ENCODE measurements at regions not wholly inside any gene's neighbourhood (a gene's known extent, or its start where the extent isn't known, plus 50 kb on each side); places are given as distances from the start of the nearest gene placed in this dataset.

GRCh38 chr5:136513430-136513829 lies 148.1 kb upstream of the TRPC7 start:
- no peak overlapping the region for H3K4me3 ChIP-seq (ENCODE audit: extremely low read depth in 1 of 4, insufficient read depth in 2 of 4, low read depth in 3 of 4, low read length in 4 of 4)
- H3K4me2 ChIP-seq (ENCODE audit: insufficient read depth in 1 of 2, low read depth in 2 of 2, low read length in 2 of 2), result no peak overlapping the region
- no peaks in the 10 kb centered on the region for H3K23me2 ChIP-seq (ENCODE audit: low read depth, low read length)
- no peak overlapping the region for H4K8ac ChIP-seq (ENCODE audit: extremely low read depth, insufficient read depth, low read length)
- FAIRE-seq (no peak), DNase-seq (ENCODE audit: low read depth in 1 of 2, low spot score in 2 of 2) (no peak)
- H4K91ac ChIP-seq (replicated peaks; ENCODE audit: insufficient read length, low read length), result no peak overlapping the region
- H2BK12ac ChIP-seq (ENCODE audit: low read depth, low read length), result no peak overlapping the region
- no peak overlapping the region for H3K9ac ChIP-seq (replicated peaks in 1 of 4; ENCODE audit: extremely low read depth in 1 of 4, low read depth in 3 of 4, low read length in 3 of 4)
- no peaks in the 10 kb centered on the region for H3K79me1 ChIP-seq (ENCODE audit: low read depth, low read length)
- no peak overlapping the region for H3K4ac ChIP-seq (replicated peaks; ENCODE audit: insufficient read length, low read depth, low read length)
- H2BK120ac ChIP-seq (replicated peaks; ENCODE audit: low read depth, low read length), result no peak overlapping the region
- H3K56ac ChIP-seq (replicated peaks; ENCODE audit: insufficient read length, low read depth, low read length), result no peak overlapping the region
- H3K36me3 ChIP-seq (ENCODE audit: control insufficient read depth in 2 of 4, insufficient read depth in 4 of 4, low read length in 3 of 4), result no peaks in the 10 kb centered on the region
- H3K27ac ChIP-seq (ENCODE audit: low read depth, low read length), result no peak overlapping the region
- no peak overlapping the region for H3K23ac ChIP-seq (ENCODE audit: insufficient read length)
- H2AFZ ChIP-seq (ENCODE audit: low read length), result no peak overlapping the region
- H3K14ac ChIP-seq (ENCODE audit: insufficient read length), result no peak overlapping the region
- H3K18ac ChIP-seq (ENCODE audit: extremely low read depth, low read length), result no peak overlapping the region
- H3K9me3 ChIP-seq (ENCODE audit: insufficient read depth in 2 of 2, low read depth in 1 of 2, low read length in 1 of 2), result no peaks in the 10 kb centered on the region
- no peak overlapping the region for H2AK5ac ChIP-seq (ENCODE audit: low read depth, low read length)
- H2BK15ac ChIP-seq (ENCODE audit: low read length), result no peak overlapping the region
- no peak overlapping the region for H2BK20ac ChIP-seq (ENCODE audit: low read length)
- no peak overlapping the region for H2BK5ac ChIP-seq (ENCODE audit: low read depth, low read length)
- WGBS, 2 experiments (ENCODE audit: extremely low coverage in 1 of 2, insufficient coverage in 1 of 2, insufficient read length in 1 of 2, insufficient replicate concordance in 2 of 2, low coverage in 1 of 2, low lambda C conversion rate in 2 of 2, missing lambda C conversion rate in 1 of 2), result 90% methylated on average over 3 of the region's 3 CpGs; no CpG with 5 or more reads in 1 of the 2 experiments
- no peaks in the 10 kb centered on the region for H3K27me3 ChIP-seq (replicated peaks in 1 of 4; ENCODE audit: control insufficient read depth in 3 of 4, extremely low read depth in 1 of 4, insufficient read depth in 3 of 4, low read length in 3 of 4)
- H4K20me1 ChIP-seq (replicated peaks in 1 of 2; ENCODE audit: control insufficient read depth in 1 of 2, insufficient read depth in 2 of 2, low read length in 2 of 2), result no peaks in the 10 kb centered on the region
- no peaks in the 10 kb centered on the region for H3K79me2 ChIP-seq (ENCODE audit: control insufficient read depth in 1 of 2, insufficient read depth in 2 of 2, low read length in 2 of 2)
- ChIA-PET CTCF (ENCODE audit: partially characterized antibody) (interaction anchor here (0.5 to 1.4 kb wide), 5 partner anchors 10 to 1434 kb away, joined by 3 to 4 read pairs (median 3); no protein-coding TSS in a partner anchor), POLR2A (ENCODE audit: partially characterized antibody) (interaction anchor here (0.6 kb wide), 1 partner anchor 297 kb away, joined by 3 read pairs; no protein-coding TSS in a partner anchor)
- no peak overlapping the region for H4K5ac ChIP-seq (ENCODE audit: insufficient read length, low read depth, low read length)
- H3K4me1 ChIP-seq (replicated peaks in 1 of 4; ENCODE audit: control insufficient read depth in 3 of 4, insufficient read depth in 4 of 4, low read length in 3 of 4), result peaks cover 0 to 4% (median 0%) of the 10 kb centered on the region in 4 experiments; a peak in 1 of 7 replicates
- TF ChIP-seq, protein P1, sequence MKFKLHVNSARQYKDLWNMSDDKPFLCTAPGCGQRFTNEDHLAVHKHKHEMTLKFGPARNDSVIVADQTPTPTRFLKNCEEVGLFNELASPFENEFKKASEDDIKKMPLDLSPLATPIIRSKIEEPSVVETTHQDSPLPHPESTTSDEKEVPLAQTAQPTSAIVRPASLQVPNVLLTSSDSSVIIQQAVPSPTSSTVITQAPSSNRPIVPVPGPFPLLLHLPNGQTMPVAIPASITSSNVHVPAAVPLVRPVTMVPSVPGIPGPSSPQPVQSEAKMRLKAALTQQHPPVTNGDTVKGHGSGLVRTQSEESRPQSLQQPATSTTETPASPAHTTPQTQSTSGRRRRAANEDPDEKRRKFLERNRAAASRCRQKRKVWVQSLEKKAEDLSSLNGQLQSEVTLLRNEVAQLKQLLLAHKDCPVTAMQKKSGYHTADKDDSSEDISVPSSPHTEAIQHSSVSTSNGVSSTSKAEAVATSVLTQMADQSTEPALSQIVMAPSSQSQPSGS (IDR thresholded peaks at IDR 0.05; ENCODE audit: low read length), result no peak
- TF ChIP-seq TEAD4 (IDR thresholded peaks at IDR 0.05; ENCODE audit: low read depth, low read length) (no peak), SIRT6 (IDR thresholded peaks at IDR 0.05; ENCODE audit: low read length) (no peak), POLR2AphosphoS5 (IDR thresholded peaks at IDR 0.05; ENCODE audit: low read depth, low read length) (no peak), FOSL1 (IDR thresholded peaks at IDR 0.05; ENCODE audit: insufficient read depth, low read depth, low read length) (no peak), HDAC6 (IDR thresholded peaks at IDR 0.05; ENCODE audit: low read depth, low read length) (no peak), RNF2 (IDR thresholded peaks at IDR 0.05; ENCODE audit: borderline replicate concordance, low read depth, low read length, missing control alignments, poor library complexity, severe bottlenecking) (no peak), GABPA (IDR thresholded peaks at IDR 0.05; ENCODE audit: borderline replicate concordance, insufficient read depth, low read length) (no peak), KDM4A (IDR thresholded peaks at IDR 0.05; ENCODE audit: low read depth, low read length, severe bottlenecking) (no peak), SP1 (IDR thresholded peaks at IDR 0.05; ENCODE audit: low read depth, low read length) (no peak), BCL11A (IDR thresholded peaks at IDR 0.05; ENCODE audit: low read depth in 2 of 2, low read length in 2 of 2) (no peak), KDM5A (IDR thresholded peaks at IDR 0.05; ENCODE audit: low read length) (no peak), POLR2A (IDR thresholded peaks at IDR 0.05; ENCODE audit: control extremely low read depth in 1 of 2, low read depth in 2 of 2, low read length in 2 of 2) (no peak)

Data from H1 (cell line).